Endothelial cell of umbilical vein (primary cell): ENCODE measurements at regions not wholly inside any gene's neighbourhood (a gene's known extent, or its start where the extent isn't known, plus 50 kb on each side); places are given as distances from the start of the nearest gene placed in this dataset.

Experiments used
- BruUV-seq: library from RNA; stranded (reverse); fragments of 400-500 nt; replicated peaks from 2 replicates; lab custom pipeline; 2021; lab: Mats Ljungman, UMichigan
- CTCF ChIA-PET: fragments of 300-600, 350-600 bp; sonication (Branson Sonifier 250); formaldehyde crosslinking; loops from one replicate; lab custom pipeline; 2021; ENCODE audit warnings: antibody characterized with exemption, inconsistent platforms; lab: Charles Lee
- POLR2A ChIA-PET: fragments of 300-600, 350-600 bp; sonication (Branson Sonifier 250); formaldehyde crosslinking; loops from one replicate; lab custom pipeline; 2021; ENCODE audit warnings: antibody characterized with exemption, inconsistent platforms; lab: Charles Lee
- DNase-seq: peaks from one replicate; pipeline ENCODE4 v3.0.0-alpha.2; 2011; ENCODE audit warnings: low read depth, low spot score
- FAIRE-seq: peaks from 2 replicates; lab custom pipeline; 2011; peaks lifted over from hg19 to GRCh38; lab: Jason Lieb, UNC
- H2AFZ ChIP-seq: 2 replicates; pipeline ENCODE4 v1.6.0; 2012; ENCODE audit warnings: low read depth, low read length, control low read depth, inconsistent platforms
- H3K27ac ChIP-seq: 2 replicates; pipeline ENCODE4 v1.5.1; 2011; ENCODE audit warnings: low read depth, mild to moderate bottlenecking, control low read depth, low read length, moderate library complexity; ENCODE audit not compliant: insufficient read depth
- H3K27me3 ChIP-seq, 2 experiments: 2 replicates each; pipeline versions ENCODE4 v1.6.0 to v1.6.1; 2011; ENCODE audit warnings: low read length in 2 of 2, mixed read lengths in 1 of 2; ENCODE audit not compliant: control insufficient read depth in 2 of 2, insufficient read depth in 2 of 2
- H3K36me3 ChIP-seq, 2 experiments: 2 replicates in 1 of 2; 3 replicates in 1 of 2; pipeline ENCODE4 v1.5.1; 2011; ENCODE audit warnings: low read length in 2 of 2, mild to moderate bottlenecking in 1 of 2, moderate library complexity in 1 of 2; ENCODE audit not compliant: control insufficient read depth in 2 of 2, insufficient read depth in 2 of 2; ENCODE audit errors: extremely low read depth in 1 of 2
- H3K4me1 ChIP-seq: 3 replicates; pipeline ENCODE4 v1.5.1; 2011; ENCODE audit warnings: mild to moderate bottlenecking, low read length; ENCODE audit not compliant: control insufficient read depth, insufficient read depth; ENCODE audit errors: extremely low read depth
- H3K4me2 ChIP-seq: 2 replicates; pipeline ENCODE4 v1.6.1; 2011; ENCODE audit warnings: low read length, control low read depth, mixed read lengths; ENCODE audit not compliant: insufficient read depth
- H3K4me3 ChIP-seq, 3 experiments: fragments of 200-600 bp in 1 of 3; sonication (generic), shearing (Covaris generic) in 1 of 3; replicated peaks in 1 of 3; 2 replicates each; pipeline ENCODE4 v1.5.1; 2011 to 2016; ENCODE audit warnings: control low read depth in 3 of 3, low read length in 3 of 3, mild to moderate bottlenecking in 2 of 3, inconsistent platforms in 1 of 3, low read depth in 1 of 3, moderate library complexity in 1 of 3; ENCODE audit not compliant: insufficient read depth in 1 of 3
- H3K79me2 ChIP-seq: 2 replicates; pipeline ENCODE4 v1.6.0; 2012; ENCODE audit warnings: low read length, inconsistent platforms; ENCODE audit not compliant: control insufficient read depth, insufficient read depth
- H3K9ac ChIP-seq: replicated peaks from 2 replicates; pipeline ENCODE3; 2011; ENCODE audit warnings: low read length, control low read depth; ENCODE audit not compliant: insufficient read depth; ENCODE audit errors: extremely low read depth
- H3K9me1 ChIP-seq: replicated peaks from 3 replicates; pipeline ENCODE4 v1.6.0; 2011; ENCODE audit warnings: mild to moderate bottlenecking, low read length; ENCODE audit not compliant: control insufficient read depth, insufficient read depth; ENCODE audit errors: extremely low read depth
- H3K9me3 ChIP-seq: replicated peaks from 2 replicates; pipeline ENCODE4 v1.5.1; 2012; ENCODE audit warnings: low read length, inconsistent platforms; ENCODE audit not compliant: control insufficient read depth, insufficient read depth
- H4K20me1 ChIP-seq: replicated peaks from 2 replicates; pipeline ENCODE3; 2011; ENCODE audit warnings: mild to moderate bottlenecking, low read length; ENCODE audit not compliant: control insufficient read depth, insufficient read depth; ENCODE audit errors: extremely low read depth
- CTCF ChIP-seq, 2 donors: IDR thresholded peaks; 1 replicate in 1 of 2; 2 replicates in 1 of 2; pipeline ENCODE4 v1.5.1; 2011; ENCODE audit warnings: low read length in 2 of 2, mild to moderate bottlenecking in 2 of 2, moderate library complexity in 2 of 2, control low read depth in 1 of 2, inconsistent platforms in 1 of 2, low read depth in 1 of 2; ENCODE audit not compliant: insufficient read depth in 1 of 2; ENCODE audit errors: extremely low read depth in 1 of 2
- EZH2 ChIP-seq: IDR thresholded peaks from 2 replicates; pipeline ENCODE4 v1.6.1; 2012; ENCODE audit warnings: borderline replicate concordance, low read depth, mild to moderate bottlenecking, moderate library complexity, low read length, inconsistent platforms; ENCODE audit not compliant: severe bottlenecking
- FOS ChIP-seq: IDR thresholded peaks from 2 replicates; pipeline ENCODE4 v1.6.1; 2011; ENCODE audit warnings: mild to moderate bottlenecking, low read length, moderate library complexity, borderline replicate concordance; ENCODE audit not compliant: insufficient read depth
- GATA2 ChIP-seq: IDR thresholded peaks from 2 replicates; pipeline ENCODE4 v1.7.0; 2011; ENCODE audit warnings: low read depth, mild to moderate bottlenecking, moderate library complexity, mixed read lengths, low read length; ENCODE audit not compliant: insufficient read length, insufficient read depth
- JUN ChIP-seq: IDR thresholded peaks from 2 replicates; pipeline ENCODE4 v1.6.1; 2011; ENCODE audit warnings: borderline replicate concordance, low read depth; ENCODE audit not compliant: insufficient read length, insufficient read depth
- MAX ChIP-seq: IDR thresholded peaks from 2 replicates; pipeline ENCODE4 v1.6.1; 2011; ENCODE audit not compliant: insufficient read depth, insufficient read length
- MYC ChIP-seq: IDR thresholded peaks from one replicate; pipeline ENCODE4 v1.6.1; 2011; ENCODE audit warnings: mild to moderate bottlenecking, low read depth, low read length
- POLR2A ChIP-seq: IDR thresholded peaks from 2 replicates; pipeline ENCODE4 v1.6.1; 2012; ENCODE audit warnings: low read depth, mild to moderate bottlenecking, control low read depth, low read length
- POLR2AphosphoS5 ChIP-seq: IDR thresholded peaks from 2 replicates; pipeline ENCODE4 v1.6.1; 2012; ENCODE audit warnings: low read depth, mild to moderate bottlenecking, control low read depth, low read length, moderate library complexity; ENCODE audit not compliant: insufficient read depth
- dilution Hi-C: fragments of 300-500 bp; cut with MboI; formaldehyde crosslinking; loops from one replicate; pipeline ENCODE4 v1.15.0; 2019; ENCODE audit warnings: low sequenced_read_pairs; ENCODE audit not compliant: extremely low pct_ligation_motif_present
- intact Hi-C: fragments of 100-400 bp; cut with micrococcal nuclease; formaldehyde crosslinking; loops from one replicate; pipeline ENCODE4 v1.10.0; 2022

- Histone ChIP-seq H3K9ac (no peak overlapping the region), H3K27ac (no peak overlapping the region), H3K4me1 (no peaks in the 10 kb centered on the region), H4K20me1 (no peaks in the 10 kb centered on the region), H3K79me2 (no peaks in the 10 kb centered on the region), H3K27me3 (no peaks in the 10 kb centered on the region), H3K4me3 (no peak overlapping the region), H3K4me2 (no peak overlapping the region), H3K9me1 (no peaks in the 10 kb centered on the region), H2AFZ (no peak overlapping the region), H3K9me3 (no peaks in the 10 kb centered on the region), H3K36me3 (no peaks in the 10 kb centered on the region)
- ChIA-PET POLR2A (no interaction called here), CTCF (no interaction called here)
- dilution Hi-C loops: no loop called here
- intact Hi-C loops: no loop called here
- no peak for FAIRE-seq
- no TSS peak for BruUV-seq
- no peak for DNase-seq
- TF ChIP-seq FOS (no peak), CTCF (IDR thresholded peaks at IDR 0.05; ENCODE audit: extremely low read depth in 1 of 2, insufficient read depth in 1 of 2, low read depth in 1 of 2, low read length in 2 of 2) (no peak), POLR2A (no peak)
Measured at GRCh38 chr5:75824323-75824722, 107.1 kb upstream of the POC5 start.

GRCh38 chr5:75823811-75824210, 106.6 kb upstream of the POC5 start:
- H3K9ac ChIP-seq: no peak overlapping the region
- no peak overlapping the region for H2AFZ ChIP-seq
- no peaks in the 10 kb centered on the region for H3K79me2 ChIP-seq
- no peak overlapping the region for H3K4me2 ChIP-seq
- H4K20me1 ChIP-seq: no peaks in the 10 kb centered on the region
- ChIA-PET POLR2A (no interaction called here), CTCF (no interaction called here)
- H3K9me1 ChIP-seq: no peaks in the 10 kb centered on the region
- no peaks in the 10 kb centered on the region for H3K9me3 ChIP-seq
- FAIRE-seq (no peak), DNase-seq (no peak)
- H3K27ac ChIP-seq: no peak overlapping the region
- intact Hi-C loops (no loop called here), dilution Hi-C loops (no loop called here)
- no peaks in the 10 kb centered on the region for H3K36me3 ChIP-seq
- TF ChIP-seq MAX: no peak
- TF ChIP-seq EZH2: no peak
- TF ChIP-seq GATA2: no peak
- TF ChIP-seq POLR2AphosphoS5: no peak
- TF ChIP-seq MYC: no peak
- no peak for TF ChIP-seq CTCF (IDR thresholded peaks at IDR 0.05; ENCODE audit: extremely low read depth in 1 of 2, insufficient read depth in 1 of 2, low read depth in 1 of 2, low read length in 2 of 2)
- no peak for TF ChIP-seq JUN
- TF ChIP-seq FOS: no peak
- no peaks in the 10 kb centered on the region for H3K4me1 ChIP-seq
- no peaks in the 10 kb centered on the region for H3K27me3 ChIP-seq
- no TSS peak for BruUV-seq
- no peak overlapping the region for H3K4me3 ChIP-seq
